NCI-H2081 (cell line): ENCODE measurements at regions not wholly inside any gene's neighbourhood (a gene's known extent, or its start where the extent isn't known, plus 50 kb on each side); places are given as distances from the start of the nearest gene placed in this dataset.

Source experiments
- DNase-seq, 2 experiments: peaks; one replicate each; lab custom pipeline; 2025; lab: John Stamatoyannopoulos, UW

GRCh38 chr20:62545901-62546525 lies 70.2 kb upstream of the GATA5 start:
- DNase-seq, result no peak

- DNase-seq, result no peak
These were observed 70.8 kb upstream of the GATA5 start for GRCh38 chr20:62546606-62547005.

GRCh38 chr20:62547364-62547763 lies 71.6 kb upstream of the GATA5 start:
- DNase-seq, result no peak

- no peak for DNase-seq
These were observed 72.7 kb upstream of the GATA5 start for GRCh38 chr20:62548471-62548870.

GRCh38 chr20:62549029-62549428 lies 73.2 kb upstream of the GATA5 start:
- DNase-seq, result no peak

GRCh38 chr20:62549499-62550086 lies 73.8 kb upstream of the GATA5 start:
- DNase-seq, result no peak

- DNase-seq, result no peak
These were observed 74.4 kb upstream of the GATA5 start for GRCh38 chr20:62550087-62550632.

- no peak for DNase-seq
These were observed 75.9 kb upstream of the GATA5 start for GRCh38 chr20:62551407-62552323.

GRCh38 chr20:62552613-62553012 lies 76.8 kb upstream of the GATA5 start:
- no peak for DNase-seq

GRCh38 chr20:62553136-62553837 lies 77.5 kb upstream of the GATA5 start:
- DNase-seq, result no peak

GRCh38 chr20:62553838-62554161 lies 78.0 kb upstream of the GATA5 start:
- no peak for DNase-seq

GRCh38 chr20:62554214-62554897 lies 78.6 kb upstream of the GATA5 start:
- DNase-seq, result no peak

GRCh38 chr20:62554898-62555641 lies 79.3 kb upstream of the GATA5 start:
- no peak for DNase-seq

- DNase-seq, result no peak
These were observed 80.0 kb upstream of the GATA5 start for GRCh38 chr20:62555642-62556420.

GRCh38 chr20:62557462-62557861 lies 81.7 kb upstream of the GATA5 start:
- DNase-seq, result no peak

GRCh38 chr20:62557999-62558408 lies 82.2 kb upstream of the GATA5 start:
- no peak for DNase-seq

GRCh38 chr20:62558779-62559178 lies 83.0 kb upstream of the GATA5 start:
- no peak for DNase-seq

GRCh38 chr20:62560162-62560561 lies 82.1 kb upstream of the SLCO4A1 start:
- DNase-seq, result no peak

- DNase-seq, result no peak
These were observed 81.1 kb upstream of the SLCO4A1 start for GRCh38 chr20:62561182-62561581.

GRCh38 chr20:62561948-62562347 lies 80.4 kb upstream of the SLCO4A1 start:
- no peak for DNase-seq
